ENCODE measurements at regions not wholly inside any gene's neighbourhood (a gene's known extent, or its start where the extent isn't known, plus 50 kb on each side); places are given as distances from the start of the nearest gene placed in this dataset.

DNA sequence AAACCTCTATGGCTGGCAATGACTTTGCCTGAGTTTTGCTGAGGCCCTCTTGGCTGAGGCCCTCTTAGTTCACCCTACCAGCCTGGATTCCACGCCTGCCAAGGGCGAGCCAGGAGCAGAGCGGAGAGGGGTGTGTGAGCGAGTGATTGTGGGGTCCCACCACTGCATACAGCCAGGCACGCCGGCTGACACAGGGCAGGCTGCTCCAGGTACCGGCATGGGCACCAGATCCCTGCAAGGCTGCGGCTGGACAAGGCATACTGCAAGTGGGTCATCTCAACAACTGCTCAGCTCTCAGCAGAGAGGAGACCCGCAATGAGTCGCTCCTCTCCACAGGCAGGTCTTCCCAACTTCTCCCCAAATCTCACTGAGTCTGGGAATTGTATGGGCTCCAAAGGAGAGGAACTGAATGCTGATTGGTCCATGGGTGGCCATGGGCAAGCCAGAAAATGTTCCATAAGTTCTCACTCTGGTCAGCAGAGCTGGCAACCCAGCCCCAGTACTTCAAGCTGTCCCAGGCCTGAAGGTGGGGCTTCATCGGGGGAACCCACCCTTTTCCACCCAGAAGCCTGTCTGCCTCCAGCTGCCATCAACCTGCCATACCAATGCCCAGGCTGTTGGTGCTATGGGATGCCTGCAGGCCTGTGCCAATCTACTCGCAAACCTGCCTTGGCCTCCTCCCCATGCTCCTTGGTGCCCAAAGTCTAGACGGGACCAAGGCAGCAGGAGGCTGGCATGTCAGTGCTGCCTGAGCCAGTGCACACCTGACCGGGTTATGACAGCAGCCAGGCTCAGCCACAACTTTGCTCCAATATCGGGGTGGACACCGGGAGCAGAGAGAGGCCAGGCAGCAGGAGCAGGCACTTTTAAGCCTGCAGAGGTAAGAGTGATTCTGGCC lies 1273.6 kb upstream of the GBE1 start:
- Histone ChIP-seq H4K20me1 (ENCODE audit: control insufficient read depth, extremely low read depth, insufficient read depth, low read length) (no peaks in the 10 kb centered on the region), H3K4me1 (ENCODE audit: control insufficient read depth, extremely low read depth, insufficient read depth, low read length) (no peaks in the 10 kb centered on the region), H3K9me3 (ENCODE audit: control insufficient read depth, low read depth, low read length) (no peaks in the 10 kb centered on the region), H3K9ac (ENCODE audit: control insufficient read depth, extremely low read depth, insufficient read depth, low read length) (no peak overlapping the region), H3K27ac (ENCODE audit: control insufficient read depth, insufficient read depth, low read length) (no peak overlapping the region), H3K9me1 (ENCODE audit: control insufficient read depth, extremely low read depth, insufficient read depth, low read length) (no peaks in the 10 kb centered on the region), H3K79me2 (ENCODE audit: control insufficient read depth, insufficient read depth, low read length) (no peaks in the 10 kb centered on the region), H3K4me2 (ENCODE audit: control insufficient read depth, extremely low read depth, insufficient read depth, low read depth, low read length) (no peak overlapping the region), H3K27me3 (ENCODE audit: control insufficient read depth, extremely low read depth, insufficient read depth, low read length) (no peaks in the 10 kb centered on the region), H2AFZ (ENCODE audit: control insufficient read depth, low read length) (no peak overlapping the region), H3K36me3 (ENCODE audit: control insufficient read depth in 2 of 2, extremely low read depth in 1 of 2, insufficient read depth in 2 of 2, low read length in 2 of 2) (no peaks in the 10 kb centered on the region), H3K4me3 (ENCODE audit: control insufficient read depth in 2 of 3, extremely low read depth in 1 of 3, insufficient read depth in 2 of 3, low read depth in 1 of 3, low read length in 3 of 3) (no peak overlapping the region)
- FAIRE-seq (no peak), DNase-seq (ENCODE audit: low read depth, low spot score) (no peak)
- dilution Hi-C loops (cut with MboI; ENCODE audit: extremely low pct_ligation_motif_present, low sequenced_read_pairs) = no loop called here
- TF ChIP-seq EZH2 (IDR thresholded peaks at IDR 0.05; ENCODE audit: low read length) = no peak

DNA sequence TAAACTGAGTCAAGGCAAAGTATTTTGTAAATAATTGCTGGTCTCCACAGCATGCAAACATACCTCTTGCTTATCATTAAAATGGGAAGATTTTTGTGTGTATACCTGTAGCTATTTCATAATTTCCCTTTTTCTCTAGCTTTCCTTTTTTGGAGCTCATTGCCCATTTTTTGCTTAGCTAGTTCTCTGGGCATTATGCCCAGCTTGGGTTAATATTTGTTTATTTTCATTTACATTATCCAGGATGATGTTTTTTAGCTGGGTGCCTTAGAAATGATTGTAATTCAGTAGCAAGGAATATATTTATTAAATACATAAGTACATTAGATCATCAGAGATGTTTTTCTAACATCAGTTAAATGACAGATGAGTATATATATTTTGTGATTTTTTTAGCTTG lies 1271.7 kb upstream of the GBE1 start:
- Histone ChIP-seq H3K9me1 (ENCODE audit: control insufficient read depth, extremely low read depth, insufficient read depth, low read length) (no peaks in the 10 kb centered on the region), H2AFZ (ENCODE audit: control insufficient read depth, low read length) (no peak overlapping the region), H3K4me2 (ENCODE audit: control insufficient read depth, extremely low read depth, insufficient read depth, low read depth, low read length) (no peak overlapping the region), H3K9me3 (ENCODE audit: control insufficient read depth, low read depth, low read length) (no peaks in the 10 kb centered on the region), H3K79me2 (ENCODE audit: control insufficient read depth, insufficient read depth, low read length) (no peaks in the 10 kb centered on the region), H3K9ac (ENCODE audit: control insufficient read depth, extremely low read depth, insufficient read depth, low read length) (no peak overlapping the region), H3K27me3 (ENCODE audit: control insufficient read depth, extremely low read depth, insufficient read depth, low read length) (no peaks in the 10 kb centered on the region), H3K27ac (ENCODE audit: control insufficient read depth, insufficient read depth, low read length) (no peak overlapping the region), H3K36me3 (ENCODE audit: control insufficient read depth in 2 of 2, extremely low read depth in 1 of 2, insufficient read depth in 2 of 2, low read length in 2 of 2) (no peaks in the 10 kb centered on the region), H3K4me3 (ENCODE audit: control insufficient read depth in 2 of 3, extremely low read depth in 1 of 3, insufficient read depth in 2 of 3, low read depth in 1 of 3, low read length in 3 of 3) (no peak overlapping the region), H3K4me1 (ENCODE audit: control insufficient read depth, extremely low read depth, insufficient read depth, low read length) (no peaks in the 10 kb centered on the region), H4K20me1 (ENCODE audit: control insufficient read depth, extremely low read depth, insufficient read depth, low read length) (no peaks in the 10 kb centered on the region)
- no peak for DNase-seq (ENCODE audit: low read depth, low spot score)
- no peak for FAIRE-seq
- dilution Hi-C loops (cut with MboI; ENCODE audit: extremely low pct_ligation_motif_present, low sequenced_read_pairs) = no loop called here
- TF ChIP-seq EZH2 (IDR thresholded peaks at IDR 0.05; ENCODE audit: low read length) = no peak
- TF ChIP-seq, protein P1, sequence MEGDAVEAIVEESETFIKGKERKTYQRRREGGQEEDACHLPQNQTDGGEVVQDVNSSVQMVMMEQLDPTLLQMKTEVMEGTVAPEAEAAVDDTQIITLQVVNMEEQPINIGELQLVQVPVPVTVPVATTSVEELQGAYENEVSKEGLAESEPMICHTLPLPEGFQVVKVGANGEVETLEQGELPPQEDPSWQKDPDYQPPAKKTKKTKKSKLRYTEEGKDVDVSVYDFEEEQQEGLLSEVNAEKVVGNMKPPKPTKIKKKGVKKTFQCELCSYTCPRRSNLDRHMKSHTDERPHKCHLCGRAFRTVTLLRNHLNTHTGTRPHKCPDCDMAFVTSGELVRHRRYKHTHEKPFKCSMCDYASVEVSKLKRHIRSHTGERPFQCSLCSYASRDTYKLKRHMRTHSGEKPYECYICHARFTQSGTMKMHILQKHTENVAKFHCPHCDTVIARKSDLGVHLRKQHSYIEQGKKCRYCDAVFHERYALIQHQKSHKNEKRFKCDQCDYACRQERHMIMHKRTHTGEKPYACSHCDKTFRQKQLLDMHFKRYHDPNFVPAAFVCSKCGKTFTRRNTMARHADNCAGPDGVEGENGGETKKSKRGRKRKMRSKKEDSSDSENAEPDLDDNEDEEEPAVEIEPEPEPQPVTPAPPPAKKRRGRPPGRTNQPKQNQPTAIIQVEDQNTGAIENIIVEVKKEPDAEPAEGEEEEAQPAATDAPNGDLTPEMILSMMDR (optimal IDR thresholded peaks at IDR 0.05 in 1 of 3, IDR thresholded peaks at IDR 0.05 in 1 of 3, conservative IDR thresholded peaks at IDR 0.05 in 1 of 3; ENCODE audit: extremely low read depth in 1 of 3, insufficient read depth in 2 of 3, low read length in 3 of 3) = no peak

All from keratinocyte (primary cell).